Islet of Langerhans (tissue), 1 donor: ENCODE measurements at regions not wholly inside any gene's neighbourhood (a gene's known extent, or its start where the extent isn't known, plus 50 kb on each side); places are given as distances from the start of the nearest gene placed in this dataset.

Experiments
- FAIRE-seq: peaks from one replicate; lab custom pipeline; 2011; peaks lifted over from hg19 to GRCh38; lab: Jason Lieb, UNC

GRCh38 chr15:93418566-93418965 is 329.6 kb upstream of the RGMA start:
- FAIRE-seq: no peak

- FAIRE-seq: no peak
Observed at GRCh38 chr15:93417631-93418030, 328.6 kb upstream of the RGMA start.

GRCh38 chr15:93417156-93417555 is 328.1 kb upstream of the RGMA start:
- FAIRE-seq: no peak

- no peak for FAIRE-seq
Observed at GRCh38 chr15:93415576-93415975, 326.6 kb upstream of the RGMA start.

GRCh38 chr15:93414576-93415231 is 325.7 kb upstream of the RGMA start:
- no peak for FAIRE-seq

GRCh38 chr15:93413745-93414144 is 324.7 kb upstream of the RGMA start:
- no peak for FAIRE-seq

GRCh38 chr15:93399121-93399520 is 310.1 kb upstream of the RGMA start:
- no peak for FAIRE-seq

- FAIRE-seq: no peak
Observed at GRCh38 chr15:93389211-93389610, 300.2 kb upstream of the RGMA start.

GRCh38 chr15:93384886-93385285 is 295.9 kb upstream of the RGMA start:
- FAIRE-seq: no peak

- peak; percentile 45 for FAIRE-seq
Observed at GRCh38 chr15:93382200-93382820, 293.3 kb upstream of the RGMA start.

GRCh38 chr15:93378558-93378957 is 289.5 kb upstream of the RGMA start:
- no peak for FAIRE-seq

- FAIRE-seq: no peak
Observed at GRCh38 chr15:93372865-93373223, 283.8 kb upstream of the RGMA start.

GRCh38 chr15:93372208-93372864 is 283.3 kb upstream of the RGMA start:
- FAIRE-seq: no peak

GRCh38 chr15:93366387-93367100 is 277.5 kb upstream of the RGMA start:
- no peak for FAIRE-seq

- no peak for FAIRE-seq
Observed at GRCh38 chr15:93362821-93363220, 273.8 kb upstream of the RGMA start.

- no peak for FAIRE-seq
Observed at GRCh38 chr15:93362203-93362602, 273.2 kb upstream of the RGMA start.

- FAIRE-seq: no peak
Observed at GRCh38 chr15:93361703-93362102, 272.7 kb upstream of the RGMA start.

- no peak for FAIRE-seq
Observed at GRCh38 chr15:93360976-93361375, 272.0 kb upstream of the RGMA start.

GRCh38 chr15:93360318-93360717 is 271.3 kb upstream of the RGMA start:
- no peak for FAIRE-seq

- no peak for FAIRE-seq
Observed at GRCh38 chr15:93359425-93360131, 270.6 kb upstream of the RGMA start.

- FAIRE-seq: no peak
Observed at GRCh38 chr15:93359060-93359408, 270.0 kb upstream of the RGMA start.

GRCh38 chr15:93358166-93359059 is 269.4 kb upstream of the RGMA start:
- FAIRE-seq: no peak
